H1 (cell line): ENCODE measurements at regions not wholly inside any gene's neighbourhood (a gene's known extent, or its start where the extent isn't known, plus 50 kb on each side); places are given as distances from the start of the nearest gene placed in this dataset.

Experiments
- CTCF ChIA-PET: fragments of 300-600 bp; sonication (Branson Sonifier 250); formaldehyde crosslinking; loops from one replicate; lab custom pipeline; 2021; ENCODE audit not compliant: partially characterized antibody; lab: Charles Lee
- POLR2A ChIA-PET: fragments of 300-600 bp; sonication (Branson Sonifier 250); formaldehyde crosslinking; loops from one replicate; lab custom pipeline; 2021; ENCODE audit warnings: inconsistent platforms; ENCODE audit not compliant: partially characterized antibody; lab: Charles Lee
- DNase-seq, 2 experiments: peaks; one replicate each; pipeline versions ENCODE4 v3.0.0 to v3.0.0-alpha.2; 2010 to 2022; ENCODE audit warnings: low spot score in 2 of 2, low read depth in 1 of 2, mixed read lengths in 1 of 2
- FAIRE-seq: peaks from 2 replicates; lab custom pipeline; 2011; peaks lifted over from hg19 to GRCh38; lab: Jason Lieb, UNC
- H2AFZ ChIP-seq: 2 replicates; pipeline ENCODE4 v1.8.1; 2012; ENCODE audit warnings: low read length, inconsistent platforms
- H2AK5ac ChIP-seq: 2 replicates; pipeline ENCODE4 v1.6.1; 2013; ENCODE audit warnings: low read depth, low read length
- H2BK120ac ChIP-seq: replicated peaks from 2 replicates; pipeline ENCODE3; 2013; ENCODE audit warnings: low read depth, low read length, inconsistent platforms
- H2BK12ac ChIP-seq: 2 replicates; pipeline ENCODE4 v1.6.1; 2013; ENCODE audit warnings: low read depth, low read length
- H2BK15ac ChIP-seq: 2 replicates; pipeline ENCODE4 v1.6.1; 2013; ENCODE audit warnings: low read length
- H2BK20ac ChIP-seq: 2 replicates; pipeline ENCODE4 v1.6.1; 2013; ENCODE audit warnings: low read length
- H2BK5ac ChIP-seq: 2 replicates; pipeline ENCODE4 v1.6.1; 2013; ENCODE audit warnings: low read depth, low read length
- H3K14ac ChIP-seq: 2 replicates; pipeline ENCODE4 v1.6.1; 2013; ENCODE audit warnings: inconsistent platforms; ENCODE audit not compliant: insufficient read length
- H3K18ac ChIP-seq: 2 replicates; pipeline ENCODE4 v1.6.1; 2013; ENCODE audit warnings: low read length; ENCODE audit errors: extremely low read depth
- H3K23ac ChIP-seq: 2 replicates; pipeline ENCODE4 v1.6.1; 2013; ENCODE audit warnings: inconsistent platforms; ENCODE audit not compliant: insufficient read length
- H3K23me2 ChIP-seq: 2 replicates; pipeline ENCODE4 v1.6.1; 2013; ENCODE audit warnings: low read depth, low read length
- H3K27ac ChIP-seq: 2 replicates; pipeline ENCODE4 v1.6.1; 2011; ENCODE audit warnings: low read depth, low read length, inconsistent platforms
- H3K27me3 ChIP-seq, 4 experiments: replicated peaks in 1 of 4; 1 replicate in 1 of 4; 2 replicates in 3 of 4; pipeline versions ENCODE4 v1.6.1 to v1.8.1; 2011 to 2013; ENCODE audit warnings: low read length in 3 of 4, mild to moderate bottlenecking in 3 of 4, inconsistent platforms in 2 of 4, mixed read lengths in 2 of 4, moderate library complexity in 1 of 4; ENCODE audit not compliant: control insufficient read depth in 3 of 4, insufficient read depth in 3 of 4; ENCODE audit errors: extremely low read depth in 1 of 4
- H3K36me3 ChIP-seq, 4 experiments: 2 replicates each; pipeline versions ENCODE4 v1.6.1 to v1.8.1; 2011 to 2013; ENCODE audit warnings: mild to moderate bottlenecking in 4 of 4, low read length in 3 of 4, moderate library complexity in 2 of 4, control low read depth in 1 of 4, inconsistent platforms in 1 of 4; ENCODE audit not compliant: insufficient read depth in 4 of 4, control insufficient read depth in 2 of 4
- H3K4ac ChIP-seq: replicated peaks from 2 replicates; pipeline ENCODE3; 2013; ENCODE audit warnings: low read length, low read depth, mixed read lengths, inconsistent platforms; ENCODE audit not compliant: insufficient read length
- H3K4me1 ChIP-seq, 4 experiments: replicated peaks in 1 of 4; 1 replicate in 1 of 4; 2 replicates in 3 of 4; pipeline versions ENCODE4 v1.6.1 to v1.8.1; 2011 to 2013; ENCODE audit warnings: low read length in 3 of 4, inconsistent platforms in 2 of 4, mixed read lengths in 1 of 4; ENCODE audit not compliant: insufficient read depth in 4 of 4, control insufficient read depth in 3 of 4
- H3K4me2 ChIP-seq, 2 experiments: 2 replicates each; pipeline versions ENCODE4 v1.6.1 to v1.8.1; 2011 to 2013; ENCODE audit warnings: low read depth in 2 of 2, low read length in 2 of 2, control low read depth in 1 of 2, inconsistent platforms in 1 of 2, mild to moderate bottlenecking in 1 of 2; ENCODE audit not compliant: insufficient read depth in 1 of 2
- H3K4me3 ChIP-seq, 4 experiments: fragments of 200-600, 300-600 bp in 1 of 4; sonication (generic), shearing (Covaris generic), sonication (Bioruptor Twin) in 1 of 4; 2 replicates each; pipeline versions ENCODE4 v1.5.1 to v1.8.1; 2011 to 2016; ENCODE audit warnings: low read length in 4 of 4, low read depth in 3 of 4, control low read depth in 2 of 4, inconsistent platforms in 2 of 4, mild to moderate bottlenecking in 2 of 4, mixed read lengths in 1 of 4, moderate library complexity in 1 of 4; ENCODE audit not compliant: insufficient read depth in 2 of 4; ENCODE audit errors: extremely low read depth in 1 of 4
- H3K56ac ChIP-seq: replicated peaks from 2 replicates; pipeline ENCODE3; 2013; ENCODE audit warnings: low read depth, mild to moderate bottlenecking, mixed read lengths, low read length, inconsistent platforms; ENCODE audit not compliant: insufficient read length
- H3K79me1 ChIP-seq: 2 replicates; pipeline ENCODE4 v1.6.1; 2013; ENCODE audit warnings: low read depth, low read length, control low read depth
- H3K79me2 ChIP-seq, 2 experiments: 2 replicates each; pipeline versions ENCODE4 v1.6.1 to v1.8.1; 2012 to 2013; ENCODE audit warnings: low read length in 2 of 2, mild to moderate bottlenecking in 2 of 2, inconsistent platforms in 1 of 2; ENCODE audit not compliant: insufficient read depth in 2 of 2, control insufficient read depth in 1 of 2
- H3K9ac ChIP-seq, 4 experiments: replicated peaks in 1 of 4; 1 replicate in 1 of 4; 2 replicates in 3 of 4; pipeline versions ENCODE4 v1.6.1 to v1.8.1; 2011 to 2013; ENCODE audit warnings: low read depth in 3 of 4, low read length in 3 of 4, control low read depth in 2 of 4, mild to moderate bottlenecking in 2 of 4, moderate library complexity in 2 of 4, inconsistent platforms in 1 of 4; ENCODE audit errors: extremely low read depth in 1 of 4
- H3K9me3 ChIP-seq, 2 experiments: 2 replicates each; pipeline versions ENCODE4 v1.6.1 to v1.8.1; 2012 to 2013; ENCODE audit warnings: mild to moderate bottlenecking in 2 of 2, moderate library complexity in 2 of 2, control low read depth in 1 of 2, inconsistent platforms in 1 of 2, low read depth in 1 of 2, low read length in 1 of 2, mixed read lengths in 1 of 2; ENCODE audit not compliant: insufficient read depth in 2 of 2
- H4K20me1 ChIP-seq, 2 experiments: replicated peaks in 1 of 2; 2 replicates each; pipeline versions ENCODE3 to v1.8.1; 2011 to 2013; ENCODE audit warnings: inconsistent platforms in 2 of 2, low read length in 2 of 2, mild to moderate bottlenecking in 1 of 2; ENCODE audit not compliant: insufficient read depth in 2 of 2, control insufficient read depth in 1 of 2
- H4K5ac ChIP-seq: 2 replicates; pipeline ENCODE4 v1.6.1; 2013; ENCODE audit warnings: low read length, low read depth, mixed read lengths, inconsistent platforms; ENCODE audit not compliant: insufficient read length
- H4K8ac ChIP-seq: 2 replicates; pipeline ENCODE4 v1.8.0; 2013; ENCODE audit warnings: mild to moderate bottlenecking, moderate library complexity, low read length, inconsistent platforms; ENCODE audit not compliant: insufficient read depth; ENCODE audit errors: extremely low read depth
- H4K91ac ChIP-seq: replicated peaks from 2 replicates; pipeline ENCODE3; 2013; ENCODE audit warnings: low read length, mixed read lengths, inconsistent platforms; ENCODE audit not compliant: insufficient read length
- CHD1 ChIP-seq: IDR thresholded peaks from 2 replicates; pipeline ENCODE4 v1.6.1; 2012; ENCODE audit warnings: low read depth, low read length, improper control_type of control experiment
- CTBP2 ChIP-seq: IDR thresholded peaks from 2 replicates; pipeline ENCODE4 v1.7.0; 2011; ENCODE audit warnings: borderline replicate concordance, mild to moderate bottlenecking, moderate library complexity, mixed read lengths, low read length; ENCODE audit not compliant: insufficient read depth, insufficient read length
- EGR1 ChIP-seq: IDR thresholded peaks from 2 replicates; pipeline ENCODE4 v1.6.1; 2011; ENCODE audit warnings: low read depth, low read length, borderline replicate concordance
- GABPA ChIP-seq: IDR thresholded peaks from 2 replicates; pipeline ENCODE4 v1.6.1; 2011; ENCODE audit warnings: mild to moderate bottlenecking, low read length, moderate library complexity, borderline replicate concordance; ENCODE audit not compliant: insufficient read depth
- HDAC2 ChIP-seq, 2 experiments: fragments of 300-600 bp in 1 of 2; sonication (generic) in 1 of 2; IDR thresholded peaks; 2 replicates each; pipeline ENCODE4 v1.6.1; 2011 to 2012; ENCODE audit warnings: low read depth in 2 of 2, low read length in 2 of 2, mild to moderate bottlenecking in 2 of 2, moderate library complexity in 2 of 2, borderline replicate concordance in 1 of 2, inconsistent platforms in 1 of 2
- JUND ChIP-seq: IDR thresholded peaks from 2 replicates; pipeline ENCODE4 v1.6.1; 2011; ENCODE audit warnings: mild to moderate bottlenecking, improper control_type of control experiment, low read length
- KDM1A ChIP-seq: fragments of 200-600, 300-600 bp; sonication (generic); IDR thresholded peaks from 2 replicates; pipeline ENCODE4 v1.7.1; 2016; ENCODE audit warnings: mild to moderate bottlenecking, low read length, borderline replicate concordance
- NRF1 ChIP-seq: IDR thresholded peaks from 2 replicates; pipeline ENCODE4 v1.6.1; 2011; ENCODE audit warnings: mild to moderate bottlenecking, low read depth, low read length, improper control_type of control experiment
- POLR2AphosphoS5 ChIP-seq: IDR thresholded peaks from 2 replicates; pipeline ENCODE4 v1.6.1; 2011; ENCODE audit warnings: low read depth, low read length
- RXRA ChIP-seq: IDR thresholded peaks from 2 replicates; pipeline ENCODE4 v1.6.1; 2011; ENCODE audit warnings: low read depth, mild to moderate bottlenecking, low read length, moderate library complexity; ENCODE audit not compliant: insufficient read depth
- SP1 ChIP-seq: IDR thresholded peaks from 2 replicates; pipeline ENCODE4 v1.6.1; 2011; ENCODE audit warnings: low read depth, low read length
- SP4 ChIP-seq: IDR thresholded peaks from 2 replicates; pipeline ENCODE4 v1.6.1; 2012; ENCODE audit warnings: low read length, inconsistent platforms
- TBP ChIP-seq: IDR thresholded peaks from 2 replicates; pipeline ENCODE4 v1.6.1; 2011; ENCODE audit warnings: low read depth, low read length, improper control_type of control experiment
- TCF12 ChIP-seq: IDR thresholded peaks from 2 replicates; pipeline ENCODE4 v1.6.1; 2011; ENCODE audit warnings: low read depth, mild to moderate bottlenecking, low read length
- WGBS, 2 experiments: shearing (Covaris generic) in 1 of 2; methylation state at CpG; one replicate each; pipeline versions ENCODE4 v1.1.6 to v1.1.7; 2013 to 2015; ENCODE audit warnings: low lambda C conversion rate in 2 of 2, mixed read lengths in 2 of 2, inconsistent platforms in 1 of 2, low coverage in 1 of 2, missing lambda C conversion rate in 1 of 2; ENCODE audit not compliant: insufficient replicate concordance in 2 of 2, insufficient coverage in 1 of 2, insufficient read length in 1 of 2; ENCODE audit errors: extremely low coverage in 1 of 2, missing lambda C conversion rate in 1 of 2; 5-methylcytosine and 5-hydroxymethylcytosine counted together
- TF ChIP-seq, protein P1 (sequence below): IDR thresholded peaks from 2 replicates; pipeline ENCODE4 v1.6.1; 2011; ENCODE audit warnings: low read depth, mild to moderate bottlenecking, low read length; ENCODE audit not compliant: insufficient read depth

- H2AFZ ChIP-seq: peak overlapping the region; percentile 87; the same call in 1 of the 2 replicates
- no peak overlapping the region for H3K9ac ChIP-seq
- no peak overlapping the region for H3K23ac ChIP-seq
- DNase-seq (no peak), FAIRE-seq (no peak)
- WGBS, 2 experiments: 61% methylated on average over 5 of the region's 5 CpGs; no CpG with 5 or more reads in 1 of the 2 experiments
- H4K20me1 ChIP-seq: no peaks in the 10 kb centered on the region
- H3K4me1 ChIP-seq: peaks cover 0 to 3% (median 0%) of the 10 kb centered on the region in 4 experiments; a peak in 2 of 7 replicates
- H2BK120ac ChIP-seq: no peak overlapping the region
- no peak overlapping the region for H3K14ac ChIP-seq
- no peaks in the 10 kb centered on the region for H3K79me2 ChIP-seq
- H3K4ac ChIP-seq: no peak overlapping the region
- no peak overlapping the region for H3K4me3 ChIP-seq
- CTCF ChIA-PET: interaction anchor here (0.7 to 2.2 kb wide), 4 partner anchors 13 to 213 kb away, joined by 3 to 8 read pairs (median 4); no protein-coding TSS in a partner anchor
- no peak overlapping the region for H4K91ac ChIP-seq
- H3K56ac ChIP-seq: no peak overlapping the region
- H3K79me1 ChIP-seq: no peaks in the 10 kb centered on the region
- H3K27me3 ChIP-seq: no peaks in the 10 kb centered on the region
- no peak overlapping the region for H2AK5ac ChIP-seq
- H3K18ac ChIP-seq: no peak overlapping the region
- H3K9me3 ChIP-seq: peaks cover 7 to 10% of the 10 kb centered on the region in 2 experiments; a peak in 2 of 4 replicates
- no peak overlapping the region for H2BK5ac ChIP-seq
- H3K36me3 ChIP-seq: no peaks in the 10 kb centered on the region
- H2BK20ac ChIP-seq: no peak overlapping the region
- H3K4me2 ChIP-seq: no peak overlapping the region; a peak in 1 of 4 replicates
- no peak overlapping the region for H2BK15ac ChIP-seq
- POLR2A ChIA-PET: no interaction called here
- no peak overlapping the region for H4K5ac ChIP-seq
- H2BK12ac ChIP-seq: no peak overlapping the region
- H3K23me2 ChIP-seq: peaks cover 3% of the 10 kb centered on the region
- H3K27ac ChIP-seq: no peak overlapping the region
- H4K8ac ChIP-seq: no peak overlapping the region
- TF ChIP-seq RXRA (no peak), SP1 (no peak), POLR2AphosphoS5 (no peak), NRF1 (no peak), CHD1 (no peak), TBP (no peak), KDM1A (no peak), SP4 (no peak), GABPA (no peak), JUND (no peak), HDAC2 (IDR thresholded peaks at IDR 0.05; ENCODE audit: borderline replicate concordance in 1 of 2, low read depth in 2 of 2, low read length in 2 of 2) (no peak), EGR1 (no peak), TCF12 (no peak), CTBP2 (no peak)
- TF ChIP-seq, protein P1, sequence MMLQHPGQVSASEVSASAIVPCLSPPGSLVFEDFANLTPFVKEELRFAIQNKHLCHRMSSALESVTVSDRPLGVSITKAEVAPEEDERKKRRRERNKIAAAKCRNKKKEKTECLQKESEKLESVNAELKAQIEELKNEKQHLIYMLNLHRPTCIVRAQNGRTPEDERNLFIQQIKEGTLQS: no peak
Measured at GRCh38 chr9:32918628-32919027, 82.8 kb downstream of the APTX start.
